Kidney epithelial cell (primary cell): ENCODE measurements at regions not wholly inside any gene's neighbourhood (a gene's known extent, or its start where the extent isn't known, plus 50 kb on each side); places are given as distances from the start of the nearest gene placed in this dataset.
"Not testable (repeated sequence)": the region's sequence is repeated elsewhere in the genome, so short reads cannot be mapped to it uniquely, and the experiment has no call there.

Experiments used
- DNase-seq: peaks from one replicate; pipeline ENCODE4 v3.0.0-alpha.2; 2010; ENCODE audit warnings: low read depth
- H3K27me3 ChIP-seq: 2 replicates; pipeline ENCODE4 v1.6.0; 2011; ENCODE audit warnings: low read length; ENCODE audit not compliant: control insufficient read depth, insufficient read depth
- H3K36me3 ChIP-seq: 2 replicates; pipeline ENCODE4 v1.5.1; 2011; ENCODE audit warnings: low read length; ENCODE audit not compliant: control insufficient read depth, insufficient read depth
- H3K4me3 ChIP-seq: 2 replicates; pipeline ENCODE4 v1.5.1; 2011; ENCODE audit warnings: low read depth, mild to moderate bottlenecking, control low read depth, low read length
- CTCF ChIP-seq: IDR thresholded peaks from 2 replicates; pipeline ENCODE4 v1.5.1; 2011; ENCODE audit warnings: mild to moderate bottlenecking, moderate library complexity, low read length, control low read depth, inconsistent platforms; ENCODE audit not compliant: insufficient read depth, poor library complexity, severe bottlenecking

GRCh38 chr1:214762902-214763301, 159.9 kb downstream of the CENPF start:
- no peaks in the 10 kb centered on the region for H3K27me3 ChIP-seq
- no peak overlapping the region for H3K4me3 ChIP-seq
- no peaks in the 10 kb centered on the region for H3K36me3 ChIP-seq
- no peak for TF ChIP-seq CTCF
- DNase-seq = no peak

- Histone ChIP-seq H3K4me3 (no peak overlapping the region), H3K36me3 (no peaks in the 10 kb centered on the region), H3K27me3 (no peaks in the 10 kb centered on the region)
- TF ChIP-seq CTCF = no peak
- DNase-seq = no peak
Observed at GRCh38 chr1:214764502-214764901, 161.5 kb downstream of the CENPF start.

- Histone ChIP-seq H3K27me3 (no peaks in the 10 kb centered on the region), H3K4me3 (no peak overlapping the region), H3K36me3 (no peaks in the 10 kb centered on the region)
- no peak for DNase-seq
- TF ChIP-seq CTCF = no peak
Observed at GRCh38 chr1:214767221-214767620, 164.2 kb downstream of the CENPF start.

GRCh38 chr1:214769666-214770065, 166.7 kb downstream of the CENPF start:
- DNase-seq, H3K4me3 ChIP-seq, H3K27me3 ChIP-seq, H3K36me3 ChIP-seq: not testable (repeated sequence)

- no peak overlapping the region for H3K4me3 ChIP-seq
- no peak for DNase-seq
- H3K36me3 ChIP-seq = no peaks in the 10 kb centered on the region
- no peak for TF ChIP-seq CTCF
- no peaks in the 10 kb centered on the region for H3K27me3 ChIP-seq
Observed at GRCh38 chr1:214777364-214777763, 174.4 kb downstream of the CENPF start.

- no peak for DNase-seq
- Histone ChIP-seq H3K4me3 (no peak overlapping the region), H3K36me3 (no peaks in the 10 kb centered on the region), H3K27me3 (no peaks in the 10 kb centered on the region)
- TF ChIP-seq CTCF = no peak
Observed at GRCh38 chr1:214791961-214792360, 189.0 kb downstream of the CENPF start.
